ENCODE measurements at regions not wholly inside any gene's neighbourhood (a gene's known extent, or its start where the extent isn't known, plus 50 kb on each side); places are given as distances from the start of the nearest gene placed in this dataset.

DNA sequence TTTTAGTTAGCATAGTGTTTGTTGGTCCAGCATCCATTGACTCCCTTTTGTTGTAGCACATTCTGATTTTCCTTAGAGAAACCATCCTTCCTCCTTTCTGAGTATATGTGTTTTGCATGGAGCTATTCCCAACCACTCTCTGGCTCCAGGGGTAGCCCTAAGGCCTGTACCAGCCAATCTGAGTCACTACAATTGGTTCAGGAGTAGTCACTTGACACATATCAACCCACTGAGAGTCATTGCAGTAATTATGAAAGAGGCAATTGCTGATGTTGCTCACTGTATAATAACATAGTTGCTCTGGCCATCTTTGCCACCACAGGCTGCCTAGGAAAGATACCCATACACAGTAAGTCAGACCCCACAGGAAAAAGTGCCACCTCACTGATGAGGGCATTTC lies 71.2 kb upstream of the GRID2 start:
- no peaks in the 10 kb centered on the region for H3K27me3 ChIP-seq
- H3K27ac ChIP-seq = no peak overlapping the region
- no peaks in the 10 kb centered on the region for H3K9me3 ChIP-seq
- ATAC-seq = no peak
- intact Hi-C loops (cut with DNase I) = no loop called here
- H3K4me1 ChIP-seq = no peaks in the 10 kb centered on the region
- DNase-seq = no peak
- H3K36me3 ChIP-seq = no peaks in the 10 kb centered on the region
- no peak overlapping the region for H3K4me3 ChIP-seq
- TF ChIP-seq, protein P1, sequence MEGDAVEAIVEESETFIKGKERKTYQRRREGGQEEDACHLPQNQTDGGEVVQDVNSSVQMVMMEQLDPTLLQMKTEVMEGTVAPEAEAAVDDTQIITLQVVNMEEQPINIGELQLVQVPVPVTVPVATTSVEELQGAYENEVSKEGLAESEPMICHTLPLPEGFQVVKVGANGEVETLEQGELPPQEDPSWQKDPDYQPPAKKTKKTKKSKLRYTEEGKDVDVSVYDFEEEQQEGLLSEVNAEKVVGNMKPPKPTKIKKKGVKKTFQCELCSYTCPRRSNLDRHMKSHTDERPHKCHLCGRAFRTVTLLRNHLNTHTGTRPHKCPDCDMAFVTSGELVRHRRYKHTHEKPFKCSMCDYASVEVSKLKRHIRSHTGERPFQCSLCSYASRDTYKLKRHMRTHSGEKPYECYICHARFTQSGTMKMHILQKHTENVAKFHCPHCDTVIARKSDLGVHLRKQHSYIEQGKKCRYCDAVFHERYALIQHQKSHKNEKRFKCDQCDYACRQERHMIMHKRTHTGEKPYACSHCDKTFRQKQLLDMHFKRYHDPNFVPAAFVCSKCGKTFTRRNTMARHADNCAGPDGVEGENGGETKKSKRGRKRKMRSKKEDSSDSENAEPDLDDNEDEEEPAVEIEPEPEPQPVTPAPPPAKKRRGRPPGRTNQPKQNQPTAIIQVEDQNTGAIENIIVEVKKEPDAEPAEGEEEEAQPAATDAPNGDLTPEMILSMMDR (IDR thresholded peaks at IDR 0.05) = no peak
- no peak for TF ChIP-seq POLR2A (IDR thresholded peaks at IDR 0.05)

DNA sequence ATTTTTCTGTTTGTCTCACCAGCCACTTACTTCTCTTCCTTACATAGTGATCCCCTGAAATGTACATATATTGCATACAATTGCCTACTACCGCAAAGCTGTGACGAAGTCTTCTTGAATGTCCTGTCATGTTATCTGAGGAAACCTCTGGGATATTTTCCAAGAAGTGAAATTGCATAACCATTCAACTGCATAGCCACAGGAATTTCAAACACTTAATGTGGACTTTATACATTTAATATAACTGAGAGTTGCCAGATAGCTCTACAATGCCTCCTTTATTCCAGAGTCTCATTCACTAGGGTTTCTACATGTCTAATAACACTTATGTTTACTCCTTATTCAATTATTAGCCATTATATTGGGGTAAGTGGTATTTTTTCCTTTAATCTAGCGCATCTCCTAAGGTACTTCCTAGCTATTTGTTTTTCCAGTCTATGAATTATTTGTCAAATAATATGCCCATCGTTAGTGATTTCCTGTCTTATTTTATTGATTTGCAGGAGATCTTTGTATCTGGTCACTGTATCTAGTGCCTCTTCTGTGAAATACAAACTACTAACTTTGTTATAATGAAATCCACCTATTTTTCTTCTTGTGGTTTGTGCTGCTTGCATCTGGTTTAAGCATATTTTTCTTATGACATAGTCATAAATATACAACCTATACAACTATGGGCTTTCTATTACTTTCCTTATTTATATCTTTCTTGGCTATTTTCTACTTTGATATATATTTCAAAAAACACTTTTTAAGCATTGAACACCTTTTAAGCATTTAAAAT lies 69.2 kb upstream of the GRID2 start:
- Histone ChIP-seq H3K27me3 (no peaks in the 10 kb centered on the region), H3K27ac (no peak overlapping the region), H3K4me1 (no peaks in the 10 kb centered on the region), H3K4me3 (no peak overlapping the region), H3K9me3 (peaks cover 0 to 8% (median 0%) of the 10 kb centered on the region in 12 donors), H3K36me3 (no peaks in the 10 kb centered on the region)
- intact Hi-C loops (cut with DNase I) = no loop called here
- DNase-seq = no peak
- 17 to 36% (median 22%) methylated on average over 4 of the region's 4 CpGs for WGBS, 4 donors
- no peak for ATAC-seq
- TF ChIP-seq, protein P1 (IDR thresholded peaks at IDR 0.05) = no peak
- TF ChIP-seq POLR2A (IDR thresholded peaks at IDR 0.05) = no peak

DNA sequence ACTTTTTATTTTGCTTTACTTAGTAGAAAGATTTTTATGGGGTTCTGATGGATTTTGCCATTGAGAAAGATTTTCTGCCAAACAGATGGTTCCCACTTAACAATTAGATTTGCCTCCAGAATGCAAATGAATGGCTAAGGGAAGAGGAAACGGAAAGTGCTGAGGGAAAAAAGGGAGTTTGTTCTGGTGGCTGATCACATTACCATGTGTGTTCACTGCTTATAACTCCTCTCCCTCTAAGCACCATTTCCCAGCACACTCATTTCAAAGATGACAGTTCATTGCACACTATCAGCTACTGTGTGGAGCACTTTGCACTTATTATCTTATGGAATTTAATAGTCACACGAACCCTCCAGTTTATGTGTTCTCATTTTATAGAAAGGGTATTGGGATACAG lies 68.0 kb upstream of the GRID2 start:
- no peaks in the 10 kb centered on the region for H3K27me3 ChIP-seq
- TF ChIP-seq, protein P1 (IDR thresholded peaks at IDR 0.05) = no peak
- no peak for TF ChIP-seq POLR2A (IDR thresholded peaks at IDR 0.05)
- no peak for DNase-seq
- peaks cover 0 to 11% (median 0%) of the 10 kb centered on the region in 12 donors for H3K9me3 ChIP-seq
- H3K36me3 ChIP-seq = no peaks in the 10 kb centered on the region
- no peak overlapping the region for H3K27ac ChIP-seq
- ATAC-seq = no peak
- WGBS, 4 donors = 17 to 27% (median 22%) methylated on average over 2 of the region's 2 CpGs
- intact Hi-C loops (cut with DNase I) = no loop called here
- H3K4me3 ChIP-seq = no peak overlapping the region
- no peaks in the 10 kb centered on the region for H3K4me1 ChIP-seq

- Histone ChIP-seq H3K4me1 (no peaks in the 10 kb centered on the region), H3K27me3 (no peaks in the 10 kb centered on the region), H3K4me3 (no peak overlapping the region), H3K36me3 (no peaks in the 10 kb centered on the region), H3K27ac (no peak overlapping the region), H3K9me3 (peaks cover 0 to 11% (median 0%) of the 10 kb centered on the region in 12 donors)
- 94 to 99% (median 96%) methylated on average over 1 of the region's 1 CpG for WGBS, 4 donors
- ATAC-seq (no peak), DNase-seq (no peak)
- TF ChIP-seq, protein P1 (IDR thresholded peaks at IDR 0.05) = no peak
- no peak for TF ChIP-seq POLR2A (IDR thresholded peaks at IDR 0.05)
- intact Hi-C loops (cut with DNase I) = no loop called here
Observed at GRCh38 chr4:92236877-92237276, 66.9 kb upstream of the GRID2 start.

Data from heart left ventricle (tissue), 16 donors.